GM21390 (cell line): ENCODE measurements at regions not wholly inside any gene's neighbourhood (a gene's known extent, or its start where the extent isn't known, plus 50 kb on each side); places are given as distances from the start of the nearest gene placed in this dataset.

Experiments used
- ATAC-seq: cut with Tn5 transposase; IDR thresholded peaks from one replicate; pipeline ENCODE4 v1.9.1; 2021; ENCODE audit not compliant: unreplicated experiment

DNA sequence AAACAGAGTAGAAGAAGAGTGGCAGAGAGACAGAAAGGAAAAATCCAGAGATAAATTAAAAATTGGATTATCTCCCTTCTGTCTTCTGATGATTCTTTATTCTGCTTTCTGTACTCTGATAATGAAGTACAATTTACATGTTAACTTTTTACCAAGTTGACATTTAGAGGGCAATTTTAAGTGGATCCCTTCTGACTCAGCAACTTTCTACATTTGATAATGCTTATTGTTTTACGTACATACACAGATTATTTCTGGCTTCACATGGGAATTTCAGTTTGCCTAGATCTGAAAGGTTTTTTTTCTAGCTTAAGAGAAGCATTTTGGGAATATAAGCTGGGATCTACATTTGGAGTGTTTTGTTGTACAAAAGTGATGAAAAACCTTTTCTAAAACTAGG is 491.3 kb downstream of the OTOL1 start:
- no peak for ATAC-seq

DNA sequence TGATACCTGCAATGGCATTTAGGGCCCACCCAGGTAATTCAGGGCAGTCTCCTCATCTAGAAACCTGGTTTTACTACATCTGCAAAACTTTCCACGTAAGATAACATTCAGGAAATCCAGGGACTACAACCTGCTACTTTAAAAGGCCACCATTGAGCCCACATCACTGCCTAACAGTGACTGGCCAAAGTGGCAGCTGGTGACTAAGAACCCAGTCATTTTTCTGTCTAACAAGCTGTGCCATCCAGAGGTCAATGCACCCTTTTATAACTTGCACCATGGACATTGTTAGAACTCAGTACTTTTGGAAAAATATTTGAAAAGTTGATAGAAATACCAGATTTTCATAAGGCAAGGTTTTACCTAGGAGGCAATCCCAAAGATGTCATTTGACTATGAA is 492.4 kb downstream of the OTOL1 start:
- no peak for ATAC-seq

DNA sequence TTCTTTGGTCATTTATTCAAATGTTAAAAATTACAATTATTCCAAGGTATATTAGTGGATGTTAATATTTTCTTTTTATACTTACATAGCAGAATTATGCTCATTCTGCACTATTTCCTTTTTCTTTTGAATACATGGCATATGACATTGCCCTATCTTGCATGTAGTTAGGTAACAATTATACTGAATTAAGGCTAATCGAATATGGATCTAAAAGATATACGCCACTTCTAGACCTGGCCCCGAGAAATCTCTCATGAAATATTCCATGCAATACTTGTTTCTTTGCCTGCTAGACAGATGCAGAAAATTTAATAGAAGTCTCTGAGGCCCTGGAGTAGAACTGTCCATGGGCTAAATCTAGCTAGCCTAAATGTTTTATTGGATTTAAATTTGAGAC is 493.4 kb downstream of the OTOL1 start:
- ATAC-seq: no peak

DNA sequence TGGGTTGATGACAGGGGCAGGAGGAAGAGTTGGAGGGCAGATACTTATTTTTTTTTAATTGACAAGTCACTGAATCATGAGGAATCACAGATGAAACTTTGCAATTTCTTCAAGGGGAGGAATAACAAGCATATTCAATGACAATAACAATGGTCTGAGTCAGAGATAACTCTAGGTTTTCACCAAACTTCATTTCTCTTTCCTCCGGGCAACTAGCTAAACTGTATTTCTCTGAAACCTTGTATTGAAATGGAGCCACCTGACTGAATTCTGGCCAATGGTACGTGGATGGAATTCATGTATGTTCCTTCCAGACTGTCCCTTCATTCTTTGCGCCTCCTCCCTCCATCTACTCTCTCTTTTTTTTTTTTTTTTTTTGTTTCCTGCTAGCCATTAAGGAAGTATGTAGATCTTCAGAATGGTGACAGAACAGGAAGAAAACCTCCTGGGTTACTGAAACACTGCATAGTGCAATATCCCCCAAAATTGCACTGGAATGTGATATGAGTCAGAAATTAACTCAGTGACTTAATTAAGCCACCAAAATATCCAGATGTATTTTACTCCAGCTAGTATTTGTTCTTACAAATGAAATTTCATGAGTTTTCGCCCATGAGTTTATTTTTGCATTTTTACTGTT is 495.4 kb downstream of the OTOL1 start:
- no peak for ATAC-seq

DNA sequence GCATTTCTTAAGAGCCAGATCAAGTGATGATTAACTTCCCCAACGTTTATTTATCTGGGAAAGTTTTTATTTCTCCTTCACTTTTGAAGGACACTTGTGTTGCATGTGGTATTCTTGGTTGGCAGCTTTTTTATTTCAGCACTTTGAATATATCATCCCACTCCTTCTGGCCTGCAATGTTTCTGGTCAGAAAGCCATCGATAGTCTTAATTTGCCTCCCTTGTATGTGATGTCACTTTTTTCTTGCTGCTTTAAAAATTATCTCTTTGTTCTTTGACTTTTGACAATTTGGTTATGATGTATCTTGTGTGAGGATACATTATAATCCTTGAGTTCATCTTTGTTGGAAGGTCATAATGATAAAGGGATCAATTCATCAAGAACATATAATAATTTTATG is 503.2 kb downstream of the OTOL1 start:
- no peak for ATAC-seq

DNA sequence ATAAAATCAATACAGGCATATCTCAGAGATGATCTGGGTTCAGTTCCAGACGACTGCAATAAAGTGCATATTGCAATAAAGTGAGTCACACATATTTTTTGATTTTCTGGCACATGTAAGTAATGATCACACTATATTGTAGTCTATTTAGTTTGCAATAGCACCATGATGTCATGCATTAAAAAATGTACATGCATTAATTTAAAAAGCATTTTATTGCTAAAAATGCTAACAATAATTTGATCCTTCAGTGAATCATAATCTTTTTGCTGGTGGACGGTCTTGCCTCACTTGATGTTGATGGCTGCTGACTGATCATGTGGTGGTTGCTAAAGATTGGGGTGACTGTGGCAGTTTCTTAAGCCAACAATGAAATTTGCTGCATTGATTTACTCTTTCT is 511.1 kb downstream of the OTOL1 start:
- no peak for ATAC-seq

DNA sequence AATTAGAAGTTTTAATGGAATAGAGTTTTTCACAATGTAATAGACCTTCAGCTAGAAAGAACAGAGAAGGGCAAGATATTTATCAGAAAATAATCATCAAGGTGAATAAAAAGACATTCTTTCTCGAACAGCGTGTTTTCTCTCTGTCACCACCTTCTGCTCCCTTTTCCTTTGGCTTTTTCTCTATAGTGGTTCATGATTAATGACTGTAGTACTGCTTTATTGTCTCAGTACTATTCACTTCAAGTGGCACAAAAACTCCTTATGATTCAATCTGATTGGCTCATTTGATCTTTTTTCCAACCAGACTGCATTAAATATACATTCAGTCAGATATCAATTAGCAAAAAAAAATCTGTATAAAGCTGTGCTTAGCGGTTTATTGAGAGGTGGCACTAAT is 516.0 kb downstream of the OTOL1 start:
- no peak for ATAC-seq

DNA sequence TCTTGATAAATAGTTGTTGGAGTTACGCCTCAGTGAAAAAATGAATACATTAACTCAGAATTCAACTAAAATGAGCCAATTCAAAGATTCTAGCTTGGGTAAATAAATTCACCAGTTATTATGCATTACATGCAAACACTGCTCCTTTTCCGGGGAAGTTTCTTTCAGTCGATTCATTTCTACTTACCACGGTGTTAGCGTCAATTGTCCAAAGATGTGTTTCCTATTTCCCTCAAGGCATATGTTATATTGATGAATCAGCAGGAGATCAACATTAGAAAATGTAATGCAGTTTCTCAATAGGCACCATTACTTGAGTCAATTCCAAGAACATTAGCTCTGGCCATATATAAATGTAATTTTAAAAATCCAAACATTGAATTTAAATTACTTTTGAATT is 517.7 kb downstream of the OTOL1 start:
- ATAC-seq: no peak

DNA sequence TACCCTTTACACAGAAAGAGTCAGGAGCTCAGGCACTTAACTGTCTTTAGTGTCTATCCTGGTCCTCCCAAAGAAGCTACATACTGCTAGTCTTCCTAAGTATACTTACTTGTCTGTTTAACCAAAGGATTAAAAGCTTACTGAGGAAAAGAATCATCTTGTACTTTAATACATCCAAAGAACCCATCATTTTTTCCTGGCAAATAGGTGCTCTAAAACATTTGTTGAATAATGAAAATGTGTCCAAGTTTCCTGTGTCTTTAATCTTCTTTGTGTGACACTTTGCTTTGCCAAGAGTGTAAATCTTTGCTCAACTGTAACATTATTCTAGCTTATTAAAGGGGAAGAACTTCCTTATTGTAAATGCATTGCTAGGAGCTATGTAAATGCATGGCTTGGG is 519.2 kb downstream of the OTOL1 start:
- no peak for ATAC-seq

DNA sequence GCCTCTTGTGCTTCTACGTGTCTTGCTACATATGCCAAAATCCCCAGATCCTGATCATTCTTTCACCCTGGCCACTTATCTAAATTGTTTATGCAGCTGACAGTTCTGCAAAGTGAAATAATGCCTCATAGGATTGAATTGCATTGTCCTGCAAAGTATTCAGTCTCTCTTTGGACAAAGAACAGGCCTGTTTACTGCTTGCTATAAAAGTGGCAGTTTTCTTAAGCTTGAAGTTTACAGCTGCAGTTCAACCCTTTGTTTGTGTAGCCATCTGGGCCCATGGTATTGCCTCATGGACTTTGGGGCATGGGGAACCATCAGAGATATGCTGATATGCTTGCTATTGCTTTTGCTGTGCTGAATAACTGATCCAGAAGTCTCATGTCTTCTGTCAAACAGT is 523.2 kb downstream of the OTOL1 start:
- ATAC-seq: no peak

DNA sequence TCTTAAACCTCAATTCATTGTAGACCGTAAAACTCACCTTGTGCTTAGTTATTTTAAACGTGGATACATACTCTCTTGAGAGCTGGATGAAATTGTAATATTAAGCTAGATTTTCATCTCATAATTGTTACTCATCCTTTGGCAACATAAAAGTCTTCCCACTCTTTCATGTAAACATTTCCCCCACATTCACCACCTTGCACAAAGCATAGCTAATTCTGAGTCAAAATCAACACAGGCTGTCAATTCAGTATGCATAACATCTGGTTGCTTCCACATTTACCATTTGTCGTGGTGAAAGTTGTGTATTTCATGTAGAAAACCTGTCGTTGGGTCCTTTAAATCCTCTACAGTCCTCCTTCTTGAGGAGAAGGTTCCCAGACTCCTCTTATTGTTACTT is 524.6 kb downstream of the OTOL1 start:
- ATAC-seq: no peak

DNA sequence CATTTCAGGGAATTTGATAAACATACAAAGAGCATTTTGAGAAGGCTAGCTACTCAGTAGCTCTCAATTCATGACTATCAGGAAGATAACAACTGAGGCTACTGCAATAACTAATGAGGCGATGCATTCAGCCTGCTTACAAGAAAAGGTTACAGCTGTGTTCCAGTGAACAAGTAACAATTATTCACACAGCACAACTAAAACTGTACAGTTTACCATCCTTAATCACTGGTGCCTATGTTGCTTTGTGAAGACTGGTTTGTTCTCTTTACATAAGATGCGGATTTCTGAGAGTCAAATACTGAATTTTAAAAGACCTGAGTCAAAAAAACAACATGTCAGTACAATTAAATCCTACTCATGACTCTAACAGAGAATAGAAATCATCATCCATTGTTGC is 526.3 kb downstream of the OTOL1 start:
- no peak for ATAC-seq

DNA sequence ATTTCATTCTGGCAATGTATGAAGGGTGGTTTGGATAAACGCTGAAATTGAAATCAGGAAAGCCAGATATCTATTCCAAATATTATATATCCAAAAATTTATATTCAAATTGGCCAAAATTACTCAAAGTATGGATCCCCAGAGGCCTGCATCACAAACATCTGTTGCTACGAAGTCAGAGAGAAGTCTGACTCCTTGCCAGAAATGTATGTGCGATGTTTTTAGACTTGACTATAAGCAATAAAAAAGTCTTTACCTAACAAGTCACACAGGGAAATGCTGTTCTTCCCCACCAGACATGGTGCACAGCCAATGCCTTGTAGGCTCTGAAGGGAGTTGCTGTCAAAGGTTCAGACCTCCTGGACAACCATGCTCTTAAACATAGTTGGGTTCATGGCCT is 533.1 kb downstream of the OTOL1 start:
- no peak for ATAC-seq

DNA sequence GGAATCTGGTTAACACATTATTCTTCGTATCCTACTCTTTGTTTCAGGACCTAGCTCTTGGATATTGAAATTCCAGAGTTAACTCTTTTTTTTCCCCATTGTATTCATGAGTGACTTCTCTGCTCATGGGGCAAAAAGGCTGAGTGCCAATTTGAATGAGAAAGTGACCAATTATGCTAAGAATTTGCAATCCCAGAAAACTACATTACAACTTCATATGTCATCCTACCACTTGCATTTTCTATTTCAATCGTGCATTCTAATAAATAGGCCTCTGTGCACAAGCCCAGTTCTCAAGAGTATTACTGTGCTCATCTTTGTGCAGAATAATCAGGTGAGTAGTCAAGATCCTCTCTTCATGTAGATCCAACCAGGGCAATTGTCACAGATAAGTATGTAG is 537.8 kb downstream of the OTOL1 start:
- no peak for ATAC-seq

DNA sequence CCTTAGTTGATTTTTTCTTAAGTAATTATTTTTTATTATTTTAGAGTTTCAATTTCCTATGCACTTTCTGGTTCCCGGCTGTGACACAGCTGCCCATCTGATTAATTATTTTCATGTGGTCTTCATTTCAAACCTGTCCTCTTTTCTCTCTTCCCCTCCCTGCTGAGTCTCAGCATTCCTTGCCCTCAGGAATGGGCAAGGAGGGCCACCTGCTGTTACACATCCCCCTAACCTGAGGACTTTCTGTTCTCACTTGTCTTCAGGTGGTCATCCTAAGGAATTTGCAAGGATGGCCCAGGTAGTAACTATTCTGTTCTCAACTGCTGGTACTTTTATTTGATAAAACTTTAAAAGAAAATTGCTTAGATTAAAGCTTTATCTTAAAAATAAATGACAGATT is 545.0 kb downstream of the OTOL1 start:
- no peak for ATAC-seq

DNA sequence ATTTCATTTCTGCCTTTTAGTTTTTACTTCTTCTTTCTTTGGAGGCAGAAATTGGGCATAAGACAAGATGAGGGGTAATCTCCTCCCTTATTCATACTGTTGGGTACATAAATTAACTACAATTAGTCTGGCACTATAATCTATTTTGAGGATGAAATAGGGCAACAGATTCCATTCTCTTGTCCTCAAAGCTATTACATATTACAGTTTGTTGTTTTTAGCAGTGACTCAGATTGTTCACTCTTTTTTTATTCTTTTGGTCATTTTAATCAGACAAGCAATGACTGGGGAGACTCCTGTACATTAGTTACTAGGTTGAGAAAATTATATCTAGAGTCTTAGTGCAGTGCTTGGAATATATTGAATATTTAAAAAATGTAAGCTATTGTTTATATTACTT is 556.0 kb downstream of the OTOL1 start:
- no peak for ATAC-seq

DNA sequence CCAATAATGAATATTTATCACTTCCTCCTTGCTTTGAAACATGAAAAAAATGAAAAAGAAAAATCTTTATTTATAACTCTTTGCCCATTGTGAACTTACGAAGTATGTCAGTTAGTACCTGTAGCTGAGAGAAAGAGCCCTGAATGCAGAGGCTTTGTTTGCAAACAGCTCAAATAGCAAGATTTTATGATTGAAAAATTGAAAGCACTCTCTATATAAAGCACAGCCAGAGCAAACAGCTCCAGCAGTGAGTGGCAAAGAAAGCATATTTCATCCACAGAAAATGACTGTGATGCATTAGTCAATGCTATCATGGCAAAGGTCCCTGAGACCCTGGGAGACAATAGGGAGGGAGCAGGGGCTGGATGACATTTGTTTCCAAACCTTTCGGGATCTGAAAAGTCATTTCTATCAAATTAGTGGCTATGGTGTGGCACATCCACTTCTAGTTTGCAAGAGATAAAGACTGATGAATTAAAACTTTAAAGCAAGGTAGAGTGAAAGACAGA is 576.1 kb downstream of the OTOL1 start:
- ATAC-seq: no peak

DNA sequence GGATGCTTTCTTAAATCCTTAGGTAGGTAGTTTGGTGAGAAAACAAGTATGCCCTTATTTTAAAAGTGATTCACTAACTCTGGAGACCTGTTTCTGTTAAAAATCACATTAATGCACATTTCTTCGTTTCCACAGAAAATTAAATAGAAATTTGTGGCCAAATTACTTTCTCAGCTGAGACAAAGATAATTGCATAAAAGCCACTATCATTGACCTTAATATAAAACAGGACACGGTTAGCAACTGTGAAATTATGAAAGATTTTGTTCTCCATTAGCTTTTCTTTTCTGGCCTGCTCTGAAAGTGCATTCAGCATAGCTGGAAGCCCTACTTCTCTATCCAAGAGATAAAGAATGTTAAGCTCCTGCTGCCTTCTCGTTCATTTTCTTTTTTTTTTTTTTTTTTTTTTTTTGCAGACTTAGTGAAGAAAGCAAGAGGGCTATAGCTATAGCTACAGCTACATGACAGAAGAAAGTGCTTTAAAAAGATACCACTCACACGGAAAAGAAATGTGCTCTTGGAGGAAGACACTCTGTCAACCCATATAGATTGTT is 576.9 kb downstream of the OTOL1 start:
- ATAC-seq: no peak

DNA sequence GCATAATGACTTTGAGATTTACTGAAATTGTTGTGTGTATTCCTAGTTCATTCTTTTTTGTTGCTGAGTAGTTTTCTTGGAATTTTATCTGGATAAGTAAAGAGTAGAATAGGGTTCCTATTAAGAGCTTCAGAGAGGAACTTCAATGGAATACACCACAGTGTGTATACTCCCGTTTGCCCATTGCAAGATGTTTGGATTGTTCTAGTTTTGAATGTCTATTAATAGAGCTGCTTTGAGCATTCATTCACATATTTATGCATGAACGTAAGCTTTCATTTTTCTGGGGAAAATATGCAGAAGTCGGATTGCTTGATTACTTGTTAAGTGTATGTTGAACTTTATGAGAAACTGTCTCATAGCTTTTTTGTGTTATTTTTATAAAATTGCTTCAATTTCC is 580.5 kb downstream of the OTOL1 start:
- no peak for ATAC-seq

DNA sequence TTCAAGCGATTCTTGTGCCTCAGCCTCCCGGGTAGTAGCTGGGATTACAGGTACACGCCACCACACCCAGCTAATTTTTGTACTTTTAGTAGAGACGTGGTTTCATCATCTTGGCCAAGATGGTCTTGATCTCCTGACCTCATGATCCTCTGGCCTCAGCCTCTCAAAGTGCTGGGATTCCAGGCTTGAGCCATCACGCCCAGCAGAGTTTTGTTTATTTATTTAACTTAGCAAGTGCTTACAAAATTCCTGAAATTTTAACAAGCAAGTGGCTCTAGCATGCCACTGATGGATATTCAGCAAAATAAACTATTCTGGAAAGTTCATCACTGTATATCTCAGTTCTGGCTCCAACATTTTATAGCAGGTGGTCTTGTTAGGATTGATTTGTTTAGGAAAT is 585.9 kb downstream of the OTOL1 start:
- ATAC-seq: no peak

DNA sequence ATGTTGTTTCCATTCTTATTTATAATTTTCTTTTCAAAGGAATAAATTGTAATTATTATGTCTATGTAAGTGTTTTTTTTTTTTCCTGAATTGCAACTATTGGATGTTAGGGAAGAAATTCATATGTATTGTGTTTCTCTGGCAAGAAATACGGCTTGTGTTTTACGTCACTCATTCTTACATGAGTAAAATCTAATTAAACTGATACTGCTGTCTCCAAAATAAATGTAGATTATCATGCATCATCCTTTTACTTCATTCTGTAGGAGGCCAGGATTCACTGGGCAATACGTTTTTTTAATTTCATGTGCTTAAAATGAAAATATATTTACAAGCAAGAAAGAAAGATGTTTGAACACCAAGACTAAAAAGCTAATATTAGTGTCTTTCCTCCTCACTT is 590.8 kb downstream of the OTOL1 start:
- no peak for ATAC-seq

DNA sequence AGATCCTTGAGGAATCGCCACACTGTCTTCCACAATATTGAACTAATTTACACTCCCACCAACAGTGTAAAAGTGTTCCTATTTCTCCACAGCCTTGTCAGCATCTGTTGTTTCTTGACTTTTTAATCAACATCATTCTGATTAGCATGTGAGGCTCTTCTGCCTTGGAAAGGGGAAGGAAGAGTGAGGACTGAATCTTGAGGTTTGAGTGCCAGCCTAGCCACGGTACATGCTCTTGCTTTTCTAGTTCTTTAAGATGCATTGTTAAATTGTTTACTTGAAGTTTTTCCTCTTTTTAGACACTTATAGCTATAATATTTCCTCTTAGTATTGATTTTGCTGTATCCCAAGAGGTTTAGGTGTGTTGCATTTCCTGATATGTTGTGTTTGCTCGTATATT is 596.1 kb downstream of the OTOL1 start:
- ATAC-seq: no peak

DNA sequence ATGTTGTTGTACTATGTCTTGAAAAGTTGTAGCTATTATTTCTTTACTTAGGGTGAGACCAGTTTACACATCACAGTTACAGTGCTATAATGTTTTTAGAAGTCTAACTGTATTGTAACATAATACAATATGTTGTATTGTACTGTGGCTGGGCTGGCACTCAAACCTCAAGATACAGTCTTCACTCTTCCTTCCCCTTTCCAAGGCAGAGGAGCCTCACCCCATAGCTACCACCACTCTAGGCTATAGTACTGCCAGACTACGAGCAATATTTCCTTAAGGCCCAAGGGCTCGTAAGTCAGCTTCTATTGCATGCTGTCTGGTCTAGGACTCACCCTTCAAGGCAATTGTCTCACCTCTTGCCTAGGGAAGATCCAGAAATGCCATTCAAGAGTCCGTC is 597.7 kb downstream of the OTOL1 start:
- ATAC-seq: no peak
